A172 (cell line): ENCODE measurements at regions not wholly inside any gene's neighbourhood (a gene's known extent, or its start where the extent isn't known, plus 50 kb on each side); places are given as distances from the start of the nearest gene placed in this dataset.
"Not testable (repeated sequence)": the region's sequence is repeated elsewhere in the genome, so short reads cannot be mapped to it uniquely, and the experiment has no call there.

Experiments used
- DNase-seq: peaks from one replicate; pipeline ENCODE4 v3.0.0-alpha.2; 2015; ENCODE audit warnings: low spot score

DNA sequence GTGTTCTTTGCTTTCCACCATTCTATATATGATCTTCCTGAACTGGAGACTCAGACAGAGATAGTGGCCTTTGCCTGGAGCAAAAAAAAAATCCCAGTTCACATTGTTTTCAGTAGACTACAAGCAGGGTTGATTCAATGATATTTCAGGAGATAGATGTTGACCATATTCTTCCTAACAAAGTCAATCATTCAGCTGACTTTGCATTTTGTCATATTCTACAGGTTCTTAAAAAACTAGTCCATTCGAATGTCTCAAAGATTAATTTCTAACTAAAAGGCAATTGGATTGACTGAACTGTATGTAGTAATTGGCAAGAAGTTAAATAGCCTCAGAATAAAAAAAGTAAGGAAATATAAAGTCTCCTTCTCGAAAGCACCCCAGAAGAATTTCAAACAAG is 479.5 kb downstream of the NKX6-1 start:
- DNase-seq, result no peak

DNA sequence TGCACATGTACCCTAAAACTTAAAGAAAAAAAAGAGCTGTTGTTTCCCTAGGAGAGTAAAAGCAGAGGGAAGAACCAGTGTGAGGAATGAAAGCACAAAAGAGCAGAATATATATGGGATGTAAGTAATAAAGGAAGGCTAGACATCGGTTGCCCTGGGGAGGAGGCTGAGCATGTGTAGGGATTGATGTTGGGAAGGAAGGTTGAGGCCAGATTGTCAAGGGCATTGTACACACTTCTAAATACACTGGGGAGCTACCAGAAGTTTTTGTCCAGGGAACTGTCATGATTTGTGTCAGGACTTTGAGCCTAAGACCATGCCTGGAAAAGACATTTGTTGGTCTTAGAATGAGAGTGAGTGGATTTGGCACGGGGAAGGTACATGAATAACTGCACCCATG is 467.1 kb downstream of the GPAT3 start:
- no peak for DNase-seq

DNA sequence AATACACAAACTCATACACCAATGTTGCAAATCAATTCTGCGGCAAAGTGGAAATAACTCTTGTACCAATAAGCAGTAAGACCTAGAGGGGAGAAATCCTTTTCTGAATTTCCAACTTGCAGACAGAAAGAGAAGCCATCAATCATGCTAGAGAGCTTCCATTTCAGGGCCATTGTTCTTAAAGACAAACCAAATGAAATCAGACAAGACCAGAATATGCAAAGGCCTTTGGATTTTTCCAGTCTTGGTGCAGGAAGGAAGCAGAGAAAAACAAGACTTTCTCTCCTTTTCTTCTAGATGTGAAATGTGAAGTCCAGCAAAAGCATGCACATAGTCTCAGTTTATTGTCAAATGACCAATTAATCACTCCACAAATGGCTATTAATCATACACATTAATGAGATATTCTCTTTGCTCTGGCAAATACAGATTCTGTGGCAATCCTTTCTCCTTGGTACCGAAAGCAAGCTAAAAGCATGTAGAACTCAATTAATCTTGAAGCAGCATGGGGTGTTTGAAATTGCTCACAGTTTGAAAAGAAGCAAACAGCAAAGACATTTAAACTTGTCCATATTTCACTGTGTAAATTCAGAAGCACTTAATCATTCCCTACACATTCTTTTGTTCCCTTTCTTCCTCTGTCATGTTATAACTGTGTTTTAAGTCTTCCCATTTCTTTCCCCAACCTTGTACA is 466.1 kb downstream of the GPAT3 start:
- no peak for DNase-seq

DNA sequence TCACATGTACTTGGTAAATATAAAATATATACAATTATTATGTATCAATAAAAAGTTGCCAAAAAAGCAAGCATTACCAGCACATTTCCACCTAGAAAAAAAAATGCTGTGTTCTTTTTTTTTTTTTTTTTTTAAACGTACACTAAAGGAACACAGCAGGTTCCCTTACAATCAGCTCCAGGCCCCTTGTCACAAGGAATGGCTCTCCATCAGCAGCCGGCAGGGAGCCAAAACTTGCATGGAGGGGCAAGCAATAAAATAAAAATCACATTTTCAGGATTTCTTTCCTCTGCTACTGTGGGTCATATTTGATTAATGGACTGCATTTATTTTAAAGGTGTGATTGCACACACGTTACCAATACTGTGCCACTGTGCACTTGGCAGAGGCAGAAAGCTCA is 460.3 kb downstream of the GPAT3 start:
- no peak for DNase-seq

DNA sequence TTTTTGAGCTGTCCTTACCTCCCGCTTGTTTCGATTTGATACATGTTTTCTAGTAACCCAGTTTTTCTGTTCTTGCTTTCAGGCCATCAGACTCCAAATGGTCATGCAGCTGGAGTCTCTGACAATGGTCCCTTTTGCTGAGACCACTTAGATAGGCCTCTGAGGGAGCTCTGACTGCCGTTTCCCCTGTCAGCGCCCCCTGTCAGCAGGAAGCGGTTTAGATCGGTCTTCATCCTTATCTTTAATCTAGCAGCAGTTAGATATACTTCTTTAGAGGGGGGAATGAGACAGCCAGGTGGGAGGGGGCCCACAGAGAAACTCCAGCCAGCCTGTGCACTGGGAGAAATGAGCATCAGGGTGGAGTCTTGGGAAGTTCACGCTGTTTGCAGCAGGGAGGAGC is 457.9 kb downstream of the GPAT3 start:
- no peak for DNase-seq

DNA sequence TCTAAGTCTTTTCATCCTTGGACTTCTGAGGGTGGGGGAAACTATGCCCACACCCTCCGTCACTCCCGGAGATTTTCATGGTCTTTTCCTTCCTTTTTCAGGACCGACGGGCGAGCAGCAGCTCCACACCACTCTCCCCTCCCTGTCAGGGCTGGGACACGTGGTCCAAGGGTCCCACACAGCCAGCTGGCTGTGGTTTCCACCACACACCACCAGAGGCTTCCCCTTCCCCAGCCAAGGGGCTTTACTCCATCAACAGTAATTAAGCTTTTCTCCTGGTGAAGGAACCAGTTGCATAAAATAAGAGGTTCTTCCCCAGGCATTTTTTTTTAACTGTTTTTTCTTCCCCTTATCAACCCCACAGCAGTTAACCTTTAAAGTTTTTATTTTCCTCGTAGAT is 453.9 kb downstream of the GPAT3 start:
- no peak for DNase-seq

DNA sequence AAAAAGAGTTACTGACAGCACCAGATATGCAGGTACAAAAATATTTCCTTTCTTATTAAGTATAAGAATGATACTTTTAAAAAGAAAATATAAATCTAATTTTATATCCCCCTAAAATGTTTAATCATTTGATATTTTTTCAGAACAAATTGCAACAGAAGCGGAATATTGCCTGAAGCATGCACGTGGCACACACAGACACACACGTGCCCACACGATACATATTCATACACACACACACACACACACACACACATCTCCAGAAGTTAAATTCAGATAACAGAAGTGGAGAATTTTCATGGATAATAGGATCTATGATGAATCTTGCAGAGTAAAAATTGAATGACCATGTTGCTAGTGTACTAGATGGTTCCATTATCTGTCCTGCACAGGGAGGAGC is 445.2 kb downstream of the GPAT3 start:
- DNase-seq, result no peak

DNA sequence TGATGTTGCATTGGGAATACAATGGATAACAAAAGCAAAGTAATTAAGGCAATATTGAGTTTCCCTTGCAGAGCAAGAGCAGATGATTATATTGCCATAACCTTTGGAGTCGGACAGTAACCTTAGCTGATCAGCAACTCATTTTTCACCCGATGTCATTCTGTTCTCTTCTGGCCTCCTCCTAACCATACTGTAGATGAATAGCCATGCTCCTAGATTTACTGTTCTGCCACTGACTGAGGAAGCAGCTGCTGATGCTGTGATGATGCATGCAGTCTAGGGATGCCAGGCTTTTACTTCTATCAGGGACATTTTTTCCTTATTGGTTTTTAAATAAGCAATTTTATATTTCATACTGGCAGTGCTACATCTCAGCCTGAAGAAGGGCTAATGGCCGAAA is 443.9 kb downstream of the GPAT3 start:
- DNase-seq, result no peak

DNA sequence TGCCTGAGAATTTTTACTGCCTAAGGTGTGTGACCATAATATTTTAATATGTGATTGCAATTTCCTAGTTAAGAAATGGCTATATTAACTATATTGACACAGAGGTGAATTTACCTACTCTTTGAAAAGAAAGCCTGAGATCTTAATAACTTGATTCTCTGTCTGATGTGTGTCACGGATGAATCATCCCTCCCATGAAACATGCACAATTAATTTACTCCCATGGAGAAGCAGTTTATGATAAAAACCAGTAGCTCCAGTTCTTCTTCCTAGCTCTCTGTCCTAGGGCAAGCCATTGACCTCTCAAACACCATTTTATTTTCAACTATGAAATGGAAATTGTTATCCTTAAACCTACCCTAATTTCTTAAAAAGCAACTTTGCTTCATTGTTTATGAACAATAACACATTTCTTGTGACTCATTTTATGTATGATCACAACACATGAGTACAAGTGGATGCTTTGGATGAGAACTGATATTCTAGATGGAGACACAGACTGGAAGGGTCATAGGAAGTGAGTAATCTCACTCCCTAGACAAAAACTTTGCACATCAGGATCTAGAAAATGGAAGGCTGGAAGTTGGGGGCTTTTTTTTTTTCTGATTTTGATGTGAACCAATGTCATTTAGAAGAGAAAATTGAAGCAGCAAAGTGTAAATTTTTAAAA is 438.3 kb downstream of the GPAT3 start:
- DNase-seq, result peak; percentile 1

DNA sequence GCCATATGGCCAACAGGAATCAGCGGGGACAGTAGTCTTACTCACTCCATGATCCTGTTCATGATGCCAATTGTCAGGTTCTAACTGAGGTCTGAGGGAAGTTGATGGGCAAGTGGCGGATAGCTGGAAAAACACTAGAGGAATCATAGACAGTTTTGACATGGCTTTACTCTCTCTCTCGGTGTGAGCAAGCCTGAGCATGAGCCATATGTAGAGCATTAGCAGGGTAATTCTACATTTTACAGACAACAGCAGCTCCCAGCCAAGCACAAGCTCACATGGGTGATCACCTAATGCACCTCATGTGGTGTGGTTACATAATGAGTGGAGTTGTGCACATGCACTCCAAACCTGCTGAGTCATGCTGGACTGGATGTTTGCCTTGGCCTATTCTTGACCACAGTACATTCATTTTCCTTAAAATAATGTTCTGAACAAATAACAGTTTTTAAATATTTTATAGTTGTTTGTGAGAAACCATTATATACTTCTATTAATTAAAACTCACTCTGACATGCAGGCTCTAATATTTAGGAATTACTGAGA is 429.2 kb downstream of the GPAT3 start:
- peak; percentile 34 for DNase-seq

DNA sequence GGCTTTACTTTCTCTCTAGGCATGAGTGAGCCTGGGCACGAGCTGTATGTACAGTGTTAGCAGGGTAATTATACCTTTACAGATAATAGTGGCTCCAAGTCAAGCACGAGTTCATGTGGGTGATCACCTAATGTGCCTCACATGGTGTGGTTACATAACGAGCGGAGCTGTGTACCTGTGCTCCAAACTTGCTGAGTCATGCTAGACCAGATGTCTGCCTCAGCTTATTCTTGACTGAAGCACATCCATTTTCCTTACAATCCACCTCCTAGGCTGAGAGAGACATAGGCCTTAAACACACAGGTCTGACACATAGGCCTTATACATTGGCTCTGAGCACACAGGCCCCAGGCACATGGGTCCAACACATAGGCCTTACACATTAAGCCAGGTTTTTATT is 426.6 kb downstream of the GPAT3 start:
- no peak for DNase-seq

DNA sequence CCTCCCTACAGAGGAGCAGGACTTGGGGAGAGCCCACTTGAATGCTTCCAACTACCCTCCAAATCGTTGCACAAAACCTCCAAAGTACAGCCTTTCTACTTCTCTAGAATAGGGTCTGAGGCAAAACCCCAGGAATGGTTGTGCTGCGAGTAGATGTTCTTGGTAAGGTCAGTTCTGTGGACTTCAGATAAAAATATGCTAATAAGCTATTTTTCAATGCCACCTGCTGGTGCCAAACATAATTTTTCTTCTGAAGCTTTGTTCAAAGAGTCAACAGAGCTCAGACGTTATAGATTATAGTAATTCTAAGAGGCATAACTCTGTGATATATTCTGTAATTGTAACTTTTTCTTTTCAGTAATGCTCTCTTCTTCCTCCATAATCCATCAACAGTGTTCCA is 425.7 kb downstream of the GPAT3 start:
- peak; percentile 23 for DNase-seq

DNA sequence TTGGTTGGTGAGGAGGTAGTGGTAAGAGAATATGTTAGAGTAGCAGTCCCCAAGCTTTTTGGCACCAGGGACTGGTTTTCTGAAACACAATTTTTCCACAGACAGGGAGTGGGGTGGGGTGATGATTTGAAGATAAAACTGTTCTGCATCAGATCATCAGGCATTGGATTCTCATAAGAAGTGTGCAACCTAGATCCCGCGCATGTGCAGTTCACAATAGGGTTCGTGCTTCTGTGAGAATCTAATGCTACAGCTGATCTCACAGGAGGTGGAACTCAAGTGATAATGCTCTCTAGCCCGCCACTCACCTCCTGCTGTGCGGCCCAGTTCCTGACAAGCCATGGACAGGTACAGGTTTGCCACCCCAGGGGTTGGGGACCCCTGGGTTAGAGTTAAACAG is 423.3 kb downstream of the GPAT3 start:
- DNase-seq, result no peak

DNA sequence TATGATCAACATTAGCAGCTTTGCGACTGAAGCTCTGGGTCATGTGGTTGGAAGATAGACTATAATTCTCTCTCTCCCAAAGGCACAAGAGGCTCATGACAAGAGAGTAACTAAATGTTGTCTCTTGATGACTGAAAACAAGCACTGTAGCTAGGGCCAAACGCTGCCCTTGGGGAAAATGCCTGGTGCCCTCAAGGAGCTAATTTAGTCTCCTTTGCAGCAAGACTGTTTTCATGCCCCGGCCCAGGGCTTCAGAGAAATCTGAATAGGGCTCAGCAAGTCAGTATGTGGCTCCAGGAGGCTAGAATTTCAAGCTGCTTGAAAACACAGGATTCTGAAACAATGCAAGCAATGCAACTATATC is 411.9 kb downstream of the GPAT3 start:
- DNase-seq, result no peak

DNA sequence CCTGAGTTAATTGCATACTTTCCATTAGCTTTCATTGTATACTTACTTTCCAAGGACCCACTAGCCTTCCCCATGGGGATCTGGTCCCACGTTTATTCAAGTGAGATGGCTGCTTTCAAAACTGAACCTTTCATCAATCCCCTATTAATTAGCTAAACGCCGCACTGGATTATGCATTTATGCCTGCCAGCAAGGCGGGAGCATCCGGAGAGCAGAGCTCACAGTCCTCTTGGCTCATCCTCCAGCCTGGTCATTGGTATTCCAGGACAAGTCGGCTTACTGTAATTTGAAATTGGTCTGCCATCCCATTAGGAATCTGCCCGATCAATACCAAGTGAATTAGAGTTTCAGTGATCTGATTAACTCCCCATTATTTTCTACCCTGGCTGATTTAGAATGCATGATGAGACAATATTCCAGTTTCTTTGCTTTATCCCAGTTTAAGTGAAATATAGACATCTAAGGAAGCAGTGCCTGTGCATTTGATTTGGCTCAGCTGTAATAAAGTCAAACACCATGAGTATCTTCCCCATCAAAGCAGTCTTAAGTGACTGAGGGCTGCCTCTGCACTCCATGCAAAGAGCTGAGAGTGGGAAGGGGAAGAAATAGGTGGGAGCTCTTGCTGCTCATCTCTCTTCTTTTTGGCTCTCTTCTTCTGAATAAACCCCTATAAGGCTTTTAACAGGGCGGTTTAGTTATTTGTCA is 411.4 kb downstream of the GPAT3 start:
- DNase-seq, result no peak

DNA sequence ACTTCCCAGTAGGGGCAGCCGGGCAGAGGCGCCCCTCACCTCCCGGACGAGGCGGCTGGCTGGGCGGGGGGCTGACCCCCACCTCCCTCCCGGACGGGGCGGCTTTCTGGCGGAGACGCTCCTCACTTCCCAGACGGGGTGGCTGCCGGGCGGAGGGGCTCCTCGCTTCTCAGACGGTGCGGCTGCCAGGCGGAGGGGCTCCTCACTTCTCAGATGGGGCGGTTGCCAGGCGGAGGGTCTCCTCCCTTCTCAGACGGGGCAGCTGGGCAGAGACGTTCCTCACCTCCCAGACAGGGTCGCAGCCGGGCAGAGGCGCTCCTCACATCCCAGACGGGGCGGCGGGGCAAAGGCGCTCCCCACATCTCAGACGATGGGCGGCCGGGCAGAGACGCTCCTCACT is 407.8 kb downstream of the GPAT3 start:
- DNase-seq, result not testable (repeated sequence)

DNA sequence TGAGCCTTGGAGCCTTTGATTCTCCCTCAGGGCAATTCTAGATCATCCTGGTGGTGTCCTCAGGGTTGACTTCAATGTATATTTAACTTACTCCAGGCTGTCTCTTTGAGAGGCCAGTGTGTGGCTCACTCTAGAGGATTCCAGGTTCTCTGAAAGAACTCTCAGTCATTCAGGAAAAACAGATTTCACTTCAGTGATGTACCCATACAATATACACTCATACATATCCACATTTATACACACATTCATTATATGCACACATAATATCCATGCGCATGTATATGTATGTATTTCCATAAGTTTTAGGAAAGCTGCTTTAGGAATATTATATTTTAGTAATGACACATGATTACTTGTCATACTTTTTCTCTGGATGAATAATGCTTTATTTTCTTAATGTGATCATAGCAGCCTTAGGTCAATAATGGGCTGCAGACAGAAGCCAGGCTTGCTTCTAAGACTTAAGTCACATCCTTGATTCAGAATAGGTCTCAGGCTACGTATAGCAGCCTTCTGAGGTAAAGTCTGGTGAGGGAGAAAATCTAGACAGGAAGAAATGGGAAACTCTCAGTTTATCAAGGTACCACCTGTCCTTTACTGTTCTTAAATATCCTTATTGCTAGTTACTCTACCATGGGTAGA is 397.0 kb downstream of the GPAT3 start:
- no peak for DNase-seq

DNA sequence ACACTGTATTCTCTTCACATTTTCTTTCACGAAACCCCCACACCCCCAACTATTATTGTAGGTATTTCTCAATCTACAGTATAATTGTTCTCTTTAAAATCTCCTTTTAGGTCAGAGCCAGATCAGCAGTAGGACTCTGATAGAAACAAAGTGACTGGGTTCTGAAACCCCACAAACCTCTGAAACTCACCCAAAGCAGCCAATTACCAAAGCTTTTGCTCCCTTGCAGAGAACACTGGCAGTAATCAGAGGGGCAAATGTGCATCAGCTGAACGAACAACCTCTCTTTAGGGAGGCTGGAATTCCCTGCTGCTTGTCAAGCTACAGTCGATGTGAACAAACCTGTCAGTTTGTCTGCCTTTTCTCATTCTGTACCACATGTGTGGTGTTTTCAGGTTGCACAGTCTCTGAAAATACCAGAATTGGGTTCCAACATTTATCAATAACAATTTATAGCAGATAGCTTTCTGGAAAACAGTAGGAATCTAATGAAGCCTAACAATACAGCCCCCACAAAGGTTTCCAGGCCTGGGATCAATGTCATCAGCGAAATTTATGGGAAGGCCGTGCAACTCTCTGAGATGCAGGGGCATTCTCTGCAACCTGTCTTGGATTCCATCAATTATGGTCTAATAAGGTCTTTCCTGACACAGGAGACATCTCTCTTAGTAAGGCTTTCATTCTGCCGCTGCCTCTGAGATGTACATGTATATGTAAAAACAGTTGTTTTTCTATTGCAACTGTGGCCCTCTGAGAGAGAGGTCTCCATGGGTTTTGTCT is 395.9 kb downstream of the GPAT3 start:
- DNase-seq, result no peak

DNA sequence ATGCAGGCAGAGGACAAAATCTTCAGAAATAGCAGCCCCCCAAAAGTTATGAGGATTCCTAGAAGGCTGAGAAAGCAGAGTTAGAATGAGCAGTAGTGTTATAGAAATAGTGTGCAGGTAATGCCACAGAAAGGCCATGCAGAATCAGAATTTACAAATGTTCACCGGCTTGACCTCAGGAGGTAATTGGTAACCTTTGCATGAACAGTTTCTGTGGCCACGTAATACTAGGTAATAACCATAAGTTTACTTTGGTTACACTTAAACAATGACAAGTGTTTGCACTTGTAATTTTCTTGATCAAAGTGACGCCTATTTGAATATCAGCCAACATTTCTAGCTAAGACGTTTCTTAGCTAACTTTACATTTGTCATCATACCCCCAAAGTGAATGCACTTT is 393.6 kb downstream of the GPAT3 start:
- DNase-seq, result no peak

DNA sequence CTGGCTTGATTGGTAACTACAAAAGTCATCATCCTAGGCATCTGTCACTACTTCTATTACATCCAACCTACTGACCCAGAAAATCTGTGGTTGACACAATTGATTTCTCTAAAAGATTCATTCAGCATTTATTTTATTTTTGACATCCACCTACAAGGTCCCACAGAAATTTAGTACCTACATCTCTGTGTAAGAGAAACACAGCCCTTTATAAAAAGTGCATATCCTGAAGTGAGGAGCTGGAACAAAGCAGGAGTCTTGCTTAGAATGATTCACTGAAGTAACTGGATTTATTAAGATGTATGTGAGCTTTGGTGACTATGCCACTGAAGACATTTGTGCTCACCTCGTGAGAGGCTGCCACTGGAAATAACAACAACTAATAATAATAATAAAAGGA is 391.0 kb downstream of the GPAT3 start:
- DNase-seq, result no peak

DNA sequence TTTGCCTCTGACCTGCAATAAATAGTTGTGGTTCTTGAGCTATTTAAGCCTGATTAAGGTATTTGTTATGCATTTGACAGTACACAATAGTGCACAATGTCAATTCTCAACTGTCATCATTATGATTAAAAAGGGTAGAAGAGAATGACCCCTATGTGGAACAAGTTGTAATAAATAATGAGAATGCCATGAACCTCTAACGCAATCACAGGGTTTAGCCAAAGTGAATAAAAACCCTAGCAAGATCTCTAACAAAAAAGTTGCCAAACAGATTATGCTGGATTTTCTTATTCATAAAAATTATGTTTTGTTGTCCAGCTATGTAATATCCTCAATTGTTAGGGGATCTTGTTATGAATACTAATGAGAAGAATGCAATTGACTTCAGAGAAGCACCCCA is 387.4 kb downstream of the GPAT3 start:
- no peak for DNase-seq

DNA sequence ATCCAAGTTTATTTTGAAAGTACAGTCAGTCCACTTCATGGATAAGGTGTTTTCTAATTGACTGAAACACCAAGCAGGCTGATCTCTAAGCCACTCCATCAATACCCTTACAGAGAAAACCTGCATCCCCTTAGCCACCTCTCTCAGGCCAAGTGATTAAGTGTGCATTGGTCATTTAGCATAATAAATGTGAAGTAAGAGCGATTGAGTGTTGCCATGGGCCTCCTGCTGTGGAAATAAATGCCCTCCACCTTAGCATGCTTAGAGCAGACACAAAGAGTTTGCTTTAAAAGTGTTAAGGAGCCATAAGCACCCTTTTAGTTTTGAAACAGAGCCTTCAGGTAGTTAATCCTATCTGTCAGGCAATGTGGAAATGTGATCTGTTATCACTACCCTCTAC is 386.5 kb downstream of the GPAT3 start:
- DNase-seq, result no peak
